HEK293 (cell line): ENCODE measurements at regions not wholly inside any gene's neighbourhood (a gene's known extent, or its start where the extent isn't known, plus 50 kb on each side); places are given as distances from the start of the nearest gene placed in this dataset.

Experiments
- ZNF114 ChIP-seq: fragments of 450-650 bp; formaldehyde crosslinking; IDR thresholded peaks from 2 replicates; pipeline ENCODE4 v1.5.0; 2017; ENCODE audit warnings: missing biosample characterization, missing genetic modification characterization
- ZNF121 ChIP-seq: fragments of 450-650 bp; formaldehyde crosslinking; IDR thresholded peaks from 2 replicates; pipeline ENCODE4 v1.5.1; 2016; ENCODE audit warnings: missing biosample characterization, missing genetic modification characterization
- ZNF280D ChIP-seq: fragments of 450-650 bp; formaldehyde crosslinking; IDR thresholded peaks from 2 replicates; pipeline ENCODE4 v1.5.1; 2016; ENCODE audit warnings: missing biosample characterization, missing genetic modification characterization

GRCh38 chr13:62489731-62490130 lies 1074.1 kb upstream of the PCDH20 start:
- no peak for TF ChIP-seq ZNF280D
- TF ChIP-seq ZNF114 (tag by site-specific recombination): no peak
- no peak for TF ChIP-seq ZNF121
